Right lung (tissue), 2 donors: ENCODE measurements at regions not wholly inside any gene's neighbourhood (a gene's known extent, or its start where the extent isn't known, plus 50 kb on each side); places are given as distances from the start of the nearest gene placed in this dataset.
"Not testable (repeated sequence)": the region's sequence is repeated elsewhere in the genome, so short reads cannot be mapped to it uniquely, and the experiment has no call there.

Source experiments
- DNase-seq, 2 donors: peaks; one replicate each; pipeline ENCODE4 v3.0.0-alpha.2; 2013

- DNase-seq = no peak
Observed at GRCh38 chr22:49005557-49005956, 822.1 kb downstream of the BRD1 start.

- DNase-seq = no peak
Observed at GRCh38 chr22:49004484-49005399, 822.9 kb downstream of the BRD1 start.

GRCh38 chr22:48997605-48998004 lies 830.1 kb downstream of the BRD1 start:
- DNase-seq = not testable (repeated sequence)

- no peak for DNase-seq
Observed at GRCh38 chr22:48993655-48994054, 834.0 kb downstream of the BRD1 start.

GRCh38 chr22:48984639-48985038 lies 843.0 kb downstream of the BRD1 start:
- no peak for DNase-seq

GRCh38 chr22:48982321-48982905 lies 845.3 kb downstream of the BRD1 start:
- no peak for DNase-seq

- no peak for DNase-seq
Observed at GRCh38 chr22:48981371-48982061, 846.2 kb downstream of the BRD1 start.

GRCh38 chr22:48980918-48981317 lies 846.8 kb downstream of the BRD1 start:
- DNase-seq = no peak

GRCh38 chr22:48980409-48980808 lies 847.3 kb downstream of the BRD1 start:
- no peak for DNase-seq

- no peak for DNase-seq
Observed at GRCh38 chr22:48979482-48979881, 848.2 kb downstream of the BRD1 start.

GRCh38 chr22:48976556-48977535 lies 850.8 kb downstream of the BRD1 start:
- DNase-seq = no peak

GRCh38 chr22:48975886-48976285 lies 851.8 kb downstream of the BRD1 start:
- DNase-seq = no peak

- DNase-seq = no peak
Observed at GRCh38 chr22:48975316-48975741, 852.3 kb downstream of the BRD1 start.

- no peak for DNase-seq
Observed at GRCh38 chr22:48974443-48975315, 853.0 kb downstream of the BRD1 start.

GRCh38 chr22:48973694-48974041 lies 854.0 kb downstream of the BRD1 start:
- DNase-seq = no peak

GRCh38 chr22:48972979-48973693 lies 854.5 kb downstream of the BRD1 start:
- no peak for DNase-seq

GRCh38 chr22:48968201-48968959 lies 859.3 kb downstream of the BRD1 start:
- DNase-seq = no peak

- DNase-seq = no peak
Observed at GRCh38 chr22:48963405-48963804, 864.3 kb downstream of the BRD1 start.

- no peak for DNase-seq
Observed at GRCh38 chr22:48961705-48962104, 866.0 kb downstream of the BRD1 start.
